ENCODE measurements at regions not wholly inside any gene's neighbourhood (a gene's known extent, or its start where the extent isn't known, plus 50 kb on each side); places are given as distances from the start of the nearest gene placed in this dataset.

DNA sequence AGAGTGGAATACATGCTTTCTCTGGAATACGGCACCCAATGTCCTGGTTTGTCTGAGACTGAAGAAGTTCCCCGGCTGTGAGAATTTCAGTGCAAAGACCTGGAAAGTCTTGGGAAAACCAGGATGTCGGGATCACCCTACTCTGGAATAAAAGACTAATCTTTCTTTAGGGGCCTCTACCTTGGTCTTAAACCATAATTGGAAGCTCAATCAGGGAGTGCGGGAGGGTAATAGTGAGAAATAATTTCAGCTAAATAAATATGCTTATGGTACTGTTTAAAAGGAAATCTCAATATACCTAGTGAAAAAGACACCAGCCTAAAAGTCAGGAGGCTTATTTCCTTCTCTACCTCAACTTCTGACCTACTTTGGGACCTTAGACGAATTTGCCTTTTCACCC, 236.1 kb upstream of the GLI3 start:
- 84% methylated on average over 5 of the region's 5 CpGs; no CpG with 5 or more reads in 1 of the 2 experiments for WGBS, 2 experiments (ENCODE audit: extremely low coverage in 1 of 2, insufficient coverage in 1 of 2, insufficient read length in 1 of 2, insufficient replicate concordance in 2 of 2, low coverage in 1 of 2, low lambda C conversion rate in 2 of 2, missing lambda C conversion rate in 1 of 2)
- CTCF ChIA-PET (ENCODE audit: partially characterized antibody) = interaction anchor here (0.5 to 1.5 kb wide), 2 partner anchors 15 to 370 kb away, joined by 3 read pairs; no protein-coding TSS in a partner anchor
- TF ChIP-seq TAF1 (IDR thresholded peaks at IDR 0.05; ENCODE audit: low read depth, low read length) (no peak), GABPA (IDR thresholded peaks at IDR 0.05; ENCODE audit: borderline replicate concordance, insufficient read depth, low read length) (no peak), CTBP2 (IDR thresholded peaks at IDR 0.05; ENCODE audit: borderline replicate concordance, insufficient read depth, insufficient read length, low read length) (no peak), NANOG (IDR thresholded peaks at IDR 0.05; ENCODE audit: insufficient read depth, low read depth, low read length, poor library complexity, severe bottlenecking) (no peak), SP2 (IDR thresholded peaks at IDR 0.05; ENCODE audit: low read length) (no peak), POLR2A (IDR thresholded peaks at IDR 0.05; ENCODE audit: control extremely low read depth in 1 of 2, low read depth in 2 of 2, low read length in 2 of 2) (no peak), MAFK (IDR thresholded peaks at IDR 0.05; ENCODE audit: low read depth, low read length) (no peak), ZNF274 (IDR thresholded peaks at IDR 0.05; ENCODE audit: borderline replicate concordance, extremely low read depth, low read length) (no peak), BACH1 (IDR thresholded peaks at IDR 0.05; ENCODE audit: low read length) (no peak), HDAC6 (IDR thresholded peaks at IDR 0.05; ENCODE audit: low read depth, low read length) (no peak), KDM4A (IDR thresholded peaks at IDR 0.05; ENCODE audit: low read depth, low read length, severe bottlenecking) (no peak), SAP30 (IDR thresholded peaks at IDR 0.05; ENCODE audit: insufficient read depth, insufficient replicate concordance, low read length) (no peak), SIN3A (conservative IDR thresholded peaks at IDR 0.05 in 1 of 2, IDR thresholded peaks at IDR 0.05 in 1 of 2; ENCODE audit: low read depth in 1 of 2, low read length in 2 of 2) (no peak)
- TF ChIP-seq, protein P1, sequence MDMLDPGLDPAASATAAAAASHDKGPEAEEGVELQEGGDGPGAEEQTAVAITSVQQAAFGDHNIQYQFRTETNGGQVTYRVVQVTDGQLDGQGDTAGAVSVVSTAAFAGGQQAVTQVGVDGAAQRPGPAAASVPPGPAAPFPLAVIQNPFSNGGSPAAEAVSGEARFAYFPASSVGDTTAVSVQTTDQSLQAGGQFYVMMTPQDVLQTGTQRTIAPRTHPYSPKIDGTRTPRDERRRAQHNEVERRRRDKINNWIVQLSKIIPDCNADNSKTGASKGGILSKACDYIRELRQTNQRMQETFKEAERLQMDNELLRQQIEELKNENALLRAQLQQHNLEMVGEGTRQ (IDR thresholded peaks at IDR 0.05; ENCODE audit: low read length) = no peak

More for the DNA sequence above, 236.1 kb upstream of the GLI3 start:
- Histone ChIP-seq H3K79me1 (ENCODE audit: low read depth, low read length) (no peaks in the 10 kb centered on the region), H4K20me1 (replicated peaks in 1 of 2; ENCODE audit: control insufficient read depth in 1 of 2, insufficient read depth in 2 of 2, low read length in 2 of 2) (no peaks in the 10 kb centered on the region), H3K79me2 (ENCODE audit: control insufficient read depth in 1 of 2, insufficient read depth in 2 of 2, low read length in 2 of 2) (no peaks in the 10 kb centered on the region), H2AK5ac (ENCODE audit: low read depth, low read length) (no peak overlapping the region), H2BK20ac (ENCODE audit: low read length) (no peak overlapping the region), H3K23ac (ENCODE audit: insufficient read length) (no peak overlapping the region), H3K56ac (replicated peaks; ENCODE audit: insufficient read length, low read depth, low read length) (no peak overlapping the region), H3K4me3 (ENCODE audit: extremely low read depth in 1 of 4, insufficient read depth in 2 of 4, low read depth in 3 of 4, low read length in 4 of 4) (no peak overlapping the region), H3K27ac (ENCODE audit: low read depth, low read length) (no peak overlapping the region), H3K4me2 (ENCODE audit: insufficient read depth in 1 of 2, low read depth in 2 of 2, low read length in 2 of 2) (no peak overlapping the region), H2BK5ac (ENCODE audit: low read depth, low read length) (no peak overlapping the region), H3K27me3 (replicated peaks in 1 of 4; ENCODE audit: control insufficient read depth in 3 of 4, extremely low read depth in 1 of 4, insufficient read depth in 3 of 4, low read length in 3 of 4) (no peaks in the 10 kb centered on the region), H3K9me3 (ENCODE audit: insufficient read depth in 2 of 2, low read depth in 1 of 2, low read length in 1 of 2) (no peaks in the 10 kb centered on the region), H3K18ac (ENCODE audit: extremely low read depth, low read length) (no peak overlapping the region), H3K14ac (ENCODE audit: insufficient read length) (no peak overlapping the region), H4K8ac (ENCODE audit: extremely low read depth, insufficient read depth, low read length) (no peak overlapping the region), H3K36me3 (ENCODE audit: control insufficient read depth in 2 of 4, insufficient read depth in 4 of 4, low read length in 3 of 4) (no peaks in the 10 kb centered on the region), H2BK12ac (ENCODE audit: low read depth, low read length) (no peak overlapping the region), H3K4me1 (replicated peaks in 1 of 4; ENCODE audit: control insufficient read depth in 3 of 4, insufficient read depth in 4 of 4, low read length in 3 of 4) (no peaks in the 10 kb centered on the region), H3K4ac (replicated peaks; ENCODE audit: insufficient read length, low read depth, low read length) (no peak overlapping the region), H2AFZ (ENCODE audit: low read length) (no peak overlapping the region), H3K23me2 (ENCODE audit: low read depth, low read length) (no peaks in the 10 kb centered on the region), H3K9ac (replicated peaks in 1 of 4; ENCODE audit: extremely low read depth in 1 of 4, low read depth in 3 of 4, low read length in 3 of 4) (no peak overlapping the region), H4K91ac (replicated peaks; ENCODE audit: insufficient read length, low read length) (no peak overlapping the region), H4K5ac (ENCODE audit: insufficient read length, low read depth, low read length) (no peak overlapping the region), H2BK120ac (replicated peaks; ENCODE audit: low read depth, low read length) (no peak overlapping the region), H2BK15ac (ENCODE audit: low read length) (no peak overlapping the region)
- FAIRE-seq (no peak), DNase-seq (ENCODE audit: low read depth in 1 of 2, low spot score in 2 of 2) (no peak)
- POLR2A ChIA-PET (ENCODE audit: partially characterized antibody) = no interaction called here

Data from H1 (cell line).